ENCODE measurements at regions not wholly inside any gene's neighbourhood (a gene's known extent, or its start where the extent isn't known, plus 50 kb on each side); places are given as distances from the start of the nearest gene placed in this dataset.

DNA sequence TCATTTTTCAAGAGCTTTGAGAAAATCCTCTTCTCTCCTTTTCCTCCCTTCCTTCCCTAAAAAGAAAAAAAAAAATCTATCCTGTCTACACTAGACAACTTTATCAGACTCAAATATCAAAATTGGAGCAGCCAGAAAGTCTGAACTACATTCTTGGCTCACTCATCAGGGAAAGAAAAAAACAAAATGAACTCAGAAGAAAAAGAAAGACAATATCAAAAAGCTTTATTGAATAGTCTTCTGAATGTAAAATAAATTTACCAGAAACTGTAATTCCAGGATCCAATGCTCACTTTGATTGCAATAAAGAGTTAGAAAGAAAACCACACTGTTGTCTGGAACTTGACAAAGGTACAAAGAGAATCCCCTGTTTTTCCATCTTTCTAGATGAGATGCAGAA is 507.2 kb upstream of the MPDZ start:
- ATAC-seq (ENCODE audit: low FRiP score in 2 of 2) (no peak), DNase-seq (no peak)
- H3K4me1 ChIP-seq: no peaks in the 10 kb centered on the region
- peak overlapping the region in 1 of 4 donors; percentile 54 for H3K27ac ChIP-seq
- no peaks in the 10 kb centered on the region for H3K9me3 ChIP-seq
- TF ChIP-seq EP300 (IDR thresholded peaks at IDR 0.05): no peak
- TF ChIP-seq POLR2A (IDR thresholded peaks at IDR 0.05): no peak
- TF ChIP-seq POLR2AphosphoS5 (IDR thresholded peaks at IDR 0.05): no peak
- no peak for TF ChIP-seq CTCF (IDR thresholded peaks at IDR 0.05)
- no peaks in the 10 kb centered on the region for H3K36me3 ChIP-seq
- no peak overlapping the region for H3K4me3 ChIP-seq
- no peaks in the 10 kb centered on the region for H3K27me3 ChIP-seq

DNA sequence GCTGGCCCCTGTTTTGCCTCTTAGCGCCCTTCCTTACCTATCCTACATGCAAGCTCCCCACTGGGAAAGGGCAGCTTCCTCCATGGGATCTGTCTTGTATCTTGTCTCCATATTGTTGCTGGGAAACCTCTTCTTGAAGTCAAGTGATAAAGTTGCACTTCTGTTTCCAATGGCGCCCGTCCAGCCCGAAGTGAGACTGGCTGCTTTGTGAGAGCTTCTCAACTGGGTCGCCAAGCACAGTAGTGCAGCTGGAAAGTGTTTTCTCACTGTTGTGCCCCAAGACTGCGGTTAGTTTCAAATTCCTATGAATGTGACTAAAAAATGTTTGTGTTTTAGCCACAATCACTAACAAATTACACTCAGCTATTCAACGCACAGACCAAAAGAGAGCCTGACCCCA is 506.6 kb upstream of the MPDZ start:
- no peaks in the 10 kb centered on the region for H3K4me1 ChIP-seq
- peak in 1 of 2 donors; percentile 36 for ATAC-seq (ENCODE audit: low FRiP score in 2 of 2)
- no peak overlapping the region for H3K27ac ChIP-seq
- H3K4me3 ChIP-seq: no peak overlapping the region
- 75% methylated on average over 7 of the region's 7 CpGs for WGBS, 2 donors
- DNase-seq: no peak
- H3K27me3 ChIP-seq: no peaks in the 10 kb centered on the region
- no peaks in the 10 kb centered on the region for H3K36me3 ChIP-seq
- no peaks in the 10 kb centered on the region for H3K9me3 ChIP-seq
- no peak for TF ChIP-seq POLR2A (IDR thresholded peaks at IDR 0.05)
- TF ChIP-seq POLR2AphosphoS5 (IDR thresholded peaks at IDR 0.05): no peak
- TF ChIP-seq EP300 (IDR thresholded peaks at IDR 0.05): no peak
- no peak for TF ChIP-seq CTCF (IDR thresholded peaks at IDR 0.05)

DNA sequence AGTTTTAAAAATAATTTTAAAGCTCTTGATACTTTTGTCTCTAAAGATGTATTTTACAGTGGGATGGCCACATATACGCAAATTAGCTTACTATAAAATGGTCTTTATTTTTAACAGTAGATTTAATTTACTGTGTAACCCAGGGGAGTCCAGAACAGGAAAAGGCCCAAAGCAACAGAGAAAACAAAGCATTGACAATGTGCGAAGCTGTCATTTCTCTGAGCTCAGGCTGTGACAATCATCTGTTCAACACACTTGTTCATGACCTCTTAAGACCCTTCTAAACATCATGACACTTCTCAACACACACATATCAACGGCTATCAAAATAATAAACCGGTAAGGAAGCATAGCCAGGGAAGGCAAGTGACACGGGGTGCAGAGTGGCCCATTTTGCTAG is 499.6 kb upstream of the MPDZ start:
- H3K27ac ChIP-seq: no peak overlapping the region
- WGBS, 2 donors: 80 to 89% methylated on average over 5 of the region's 5 CpGs
- H3K9me3 ChIP-seq: no peaks in the 10 kb centered on the region
- H3K27me3 ChIP-seq: no peaks in the 10 kb centered on the region
- H3K4me1 ChIP-seq: no peaks in the 10 kb centered on the region
- H3K4me3 ChIP-seq: no peak overlapping the region
- no peak for ATAC-seq (ENCODE audit: low FRiP score in 2 of 2)
- TF ChIP-seq CTCF (IDR thresholded peaks at IDR 0.05): no peak
- no peak for TF ChIP-seq EP300 (IDR thresholded peaks at IDR 0.05)
- no peak for TF ChIP-seq POLR2AphosphoS5 (IDR thresholded peaks at IDR 0.05)
- no peak for TF ChIP-seq POLR2A (IDR thresholded peaks at IDR 0.05)
- no peak for DNase-seq
- no peaks in the 10 kb centered on the region for H3K36me3 ChIP-seq

- 89% methylated on average over 4 of the region's 4 CpGs for WGBS, 2 donors
- Histone ChIP-seq H3K27me3 (no peaks in the 10 kb centered on the region), H3K4me1 (no peaks in the 10 kb centered on the region), H3K27ac (no peak overlapping the region), H3K9me3 (no peaks in the 10 kb centered on the region), H3K4me3 (no peak overlapping the region), H3K36me3 (no peaks in the 10 kb centered on the region)
- no peak for TF ChIP-seq POLR2AphosphoS5 (IDR thresholded peaks at IDR 0.05)
- no peak for TF ChIP-seq EP300 (IDR thresholded peaks at IDR 0.05)
- no peak for TF ChIP-seq POLR2A (IDR thresholded peaks at IDR 0.05)
- TF ChIP-seq CTCF (IDR thresholded peaks at IDR 0.05): no peak
- DNase-seq: no peak
- peak in 1 of 2 donors; percentile 14 for ATAC-seq (ENCODE audit: low FRiP score in 2 of 2)
These were observed 499.1 kb upstream of the MPDZ start for GRCh38 chr9:13778631-13779030.

DNA sequence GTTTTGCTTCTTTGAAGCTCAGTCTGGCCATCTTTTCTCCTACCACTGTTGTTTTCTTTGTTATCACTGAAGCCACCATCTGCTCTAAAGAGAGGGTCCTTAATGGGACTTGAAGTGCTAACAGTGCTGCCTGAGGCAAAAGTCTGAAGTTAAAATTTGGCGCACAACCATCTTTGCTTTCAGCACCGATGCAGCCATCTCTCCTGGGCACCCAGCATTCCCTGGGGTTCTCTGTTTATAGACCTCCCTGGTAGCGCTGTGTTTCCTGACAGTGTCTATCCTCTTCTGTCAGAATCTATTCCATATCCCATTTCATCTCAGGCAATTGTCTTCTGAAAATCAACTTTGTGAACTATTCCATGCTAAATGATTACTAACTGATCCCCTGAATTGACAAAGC is 491.5 kb upstream of the MPDZ start:
- 87 to 93% methylated on average over 3 of the region's 3 CpGs for WGBS, 2 donors
- Histone ChIP-seq H3K27me3 (no peaks in the 10 kb centered on the region), H3K27ac (no peak overlapping the region), H3K36me3 (no peaks in the 10 kb centered on the region), H3K4me3 (no peak overlapping the region), H3K4me1 (no peaks in the 10 kb centered on the region), H3K9me3 (no peaks in the 10 kb centered on the region)
- DNase-seq: no peak
- ATAC-seq (ENCODE audit: low FRiP score in 2 of 2): no peak
- no peak for TF ChIP-seq POLR2A (IDR thresholded peaks at IDR 0.05)
- TF ChIP-seq CTCF (IDR thresholded peaks at IDR 0.05): no peak
- TF ChIP-seq EP300 (IDR thresholded peaks at IDR 0.05): no peak
- no peak for TF ChIP-seq POLR2AphosphoS5 (IDR thresholded peaks at IDR 0.05)
